CD4-positive, alpha-beta T cell treated with Interleukin-12 subunit alpha and Interleukin-12 subunit beta, for 1 hour (primary cell): ENCODE measurements at regions not wholly inside any gene's neighbourhood (a gene's known extent, or its start where the extent isn't known, plus 50 kb on each side); places are given as distances from the start of the nearest gene placed in this dataset.
"Not testable (repeated sequence)": the region's sequence is repeated elsewhere in the genome, so short reads cannot be mapped to it uniquely, and the experiment has no call there.

ENCODE experiments used
- DNase-seq: peaks from one replicate; pipeline ENCODE4 v3.0.0-alpha.2; 2020

DNA sequence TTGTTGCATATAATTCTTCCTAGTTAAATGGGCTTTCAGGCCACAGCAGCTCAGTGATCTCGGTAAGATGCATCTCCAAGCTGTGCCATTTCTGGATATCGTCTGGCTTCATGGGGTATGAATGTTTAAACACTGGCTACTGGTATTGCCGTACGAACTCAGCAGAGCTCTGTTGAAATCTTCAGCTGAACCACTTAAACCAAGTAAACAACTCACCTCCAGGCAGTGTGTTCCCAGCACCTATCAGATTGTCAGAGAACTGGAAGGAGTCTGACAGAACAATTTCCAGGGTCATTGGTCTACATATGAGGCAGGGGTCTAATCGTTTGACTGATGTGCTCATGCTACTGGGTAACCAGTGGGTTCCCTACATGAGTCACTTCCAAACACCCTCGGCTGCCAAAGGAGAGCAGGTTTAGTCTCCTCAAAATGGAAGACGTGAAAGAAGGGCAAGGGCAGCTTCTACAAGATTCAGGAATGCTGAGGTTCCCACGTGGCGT is 93.2 kb upstream of the BMAL1 start:
- no peak for DNase-seq

DNA sequence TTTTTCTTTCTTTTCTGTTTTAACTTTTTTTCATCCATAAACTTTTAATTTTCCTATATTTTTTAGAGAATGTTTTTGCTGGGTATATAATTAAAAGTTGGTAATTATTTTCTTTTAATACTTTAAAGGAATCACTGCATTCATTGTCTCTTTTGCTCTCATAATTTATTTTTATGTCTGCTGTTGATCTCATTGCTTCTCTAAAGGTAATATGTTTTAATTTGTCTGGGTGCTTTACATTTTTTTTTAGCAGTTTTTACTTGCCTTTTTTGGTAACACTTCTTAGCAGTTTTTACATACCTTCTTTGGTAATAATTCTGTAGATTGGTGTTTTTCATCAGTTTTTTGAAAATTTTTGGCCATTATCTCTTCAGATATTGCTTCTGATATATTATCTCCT is 89.4 kb upstream of the BMAL1 start:
- no peak for DNase-seq

DNA sequence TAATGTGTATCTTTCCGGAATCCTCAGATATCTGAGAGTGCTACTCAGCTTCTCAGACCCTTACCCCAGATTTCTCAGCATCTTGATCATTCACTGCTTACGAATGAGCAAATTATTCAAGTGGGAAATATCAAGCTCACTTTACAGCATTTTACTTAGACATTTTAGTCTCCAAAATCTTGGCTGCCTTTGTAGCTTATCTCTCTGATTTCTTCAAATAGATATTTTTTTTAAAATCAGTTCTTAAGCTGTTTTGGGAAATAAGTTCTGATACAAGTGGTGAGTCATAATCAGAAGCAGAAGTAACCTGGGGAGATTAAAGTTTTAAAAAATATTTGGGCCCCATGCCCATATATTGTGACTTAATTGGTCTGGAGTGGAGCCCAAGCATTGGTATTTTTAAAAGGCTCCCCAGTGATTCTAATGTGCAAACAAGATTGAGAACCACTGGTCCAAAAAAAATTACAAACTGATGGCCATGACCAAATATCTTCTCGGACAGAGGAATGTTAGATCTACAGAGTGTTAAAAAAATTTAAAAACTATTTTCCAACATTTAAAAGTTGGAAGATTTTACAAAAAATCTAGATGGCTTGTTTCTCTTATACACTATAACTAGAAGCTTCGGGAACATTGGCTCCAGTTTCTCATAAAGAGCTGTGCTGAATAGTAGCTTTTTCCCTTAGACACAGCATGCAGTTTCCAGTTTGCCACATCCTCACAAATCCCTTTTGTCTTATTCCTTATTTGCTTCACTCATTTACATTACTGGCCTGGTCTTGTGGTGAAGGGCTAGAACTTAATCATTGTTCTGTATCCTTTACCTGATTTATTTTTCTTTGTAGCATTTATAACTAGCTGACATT is 87.8 kb upstream of the BMAL1 start:
- DNase-seq, result no peak

DNA sequence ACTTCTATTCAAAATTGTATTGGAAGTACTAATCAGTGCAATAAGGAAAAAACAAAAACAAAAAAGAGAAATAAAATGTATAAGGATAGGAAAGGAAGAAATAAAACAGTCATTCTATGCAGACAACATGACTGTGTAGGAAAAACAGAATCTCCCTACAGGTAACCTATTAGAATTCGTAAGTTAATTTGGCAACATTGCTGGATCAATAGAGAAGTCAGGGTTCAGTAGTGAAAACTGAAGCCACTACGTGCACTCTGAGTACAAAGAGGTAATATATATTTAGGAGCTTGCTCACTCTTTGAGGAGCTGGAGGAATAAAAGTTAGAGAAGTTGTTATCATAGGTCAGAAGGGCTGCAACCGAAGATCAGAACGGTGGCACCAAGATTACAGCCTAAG is 84.0 kb upstream of the BMAL1 start:
- no peak for DNase-seq

DNA sequence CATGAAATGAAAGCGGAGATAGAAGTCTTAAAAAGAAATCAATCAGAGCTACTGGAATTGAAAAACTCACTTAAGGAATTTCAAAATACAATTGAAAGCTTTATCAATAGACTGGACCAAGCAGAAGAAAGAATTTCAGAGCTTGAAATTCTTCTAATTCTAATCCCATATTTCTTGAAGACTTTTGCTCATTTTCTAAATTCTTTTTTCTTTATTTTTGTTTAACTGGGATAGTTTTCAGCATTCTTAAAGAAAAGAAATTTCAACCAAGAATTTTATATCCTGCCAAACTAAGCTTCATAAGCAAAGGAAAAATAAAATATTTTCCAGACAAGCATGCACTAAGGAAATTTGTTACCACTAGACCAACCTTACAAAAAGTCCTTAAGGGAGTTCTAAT is 80.2 kb upstream of the BMAL1 start:
- DNase-seq, result not testable (repeated sequence)

DNA sequence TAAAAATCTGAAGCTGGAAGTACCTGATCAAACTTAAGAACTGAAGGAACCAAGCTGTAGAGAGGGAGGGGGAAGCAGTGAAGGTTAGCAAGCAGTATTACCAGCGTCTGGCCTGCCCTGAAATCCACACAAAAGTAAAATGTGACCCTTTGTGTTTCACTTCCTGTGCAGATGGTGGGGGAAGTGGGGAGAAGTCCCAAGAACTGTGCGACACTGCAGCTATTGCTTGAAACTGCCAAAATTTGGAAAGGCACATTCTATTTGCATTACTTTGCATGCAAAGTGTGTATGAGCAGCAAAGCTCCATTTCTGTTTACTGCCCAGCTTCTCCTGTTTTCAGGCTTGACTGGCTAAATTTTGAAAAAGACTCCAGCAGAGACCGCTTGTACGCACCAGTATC is 72.1 kb upstream of the BMAL1 start:
- no peak for DNase-seq

DNA sequence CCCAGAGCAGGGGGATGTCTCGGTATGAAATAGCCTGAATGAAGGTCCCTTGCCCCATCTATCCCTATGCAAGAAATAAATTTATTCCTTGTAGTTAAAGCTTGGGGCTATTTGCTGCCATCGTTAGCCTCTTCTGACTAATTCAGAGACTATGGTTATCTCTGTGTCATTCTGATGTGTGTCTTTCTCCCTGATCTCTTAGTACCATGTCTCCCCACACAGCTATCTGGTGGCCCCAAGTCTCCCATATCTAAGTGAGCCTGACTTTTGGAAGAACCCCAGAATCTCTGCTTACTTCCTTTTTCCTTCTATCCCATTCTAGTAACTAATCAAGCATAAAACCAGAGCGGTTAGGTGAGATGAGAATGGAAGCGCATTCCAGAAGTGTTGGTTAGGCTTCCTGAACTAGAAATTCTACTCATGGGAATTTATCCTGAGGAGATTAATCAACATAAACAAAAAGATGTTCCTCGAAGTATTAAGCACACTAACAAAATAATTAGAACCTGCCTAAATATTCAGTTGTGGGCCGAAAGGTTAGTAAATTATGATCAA is 71.4 kb upstream of the BMAL1 start:
- DNase-seq, result no peak

DNA sequence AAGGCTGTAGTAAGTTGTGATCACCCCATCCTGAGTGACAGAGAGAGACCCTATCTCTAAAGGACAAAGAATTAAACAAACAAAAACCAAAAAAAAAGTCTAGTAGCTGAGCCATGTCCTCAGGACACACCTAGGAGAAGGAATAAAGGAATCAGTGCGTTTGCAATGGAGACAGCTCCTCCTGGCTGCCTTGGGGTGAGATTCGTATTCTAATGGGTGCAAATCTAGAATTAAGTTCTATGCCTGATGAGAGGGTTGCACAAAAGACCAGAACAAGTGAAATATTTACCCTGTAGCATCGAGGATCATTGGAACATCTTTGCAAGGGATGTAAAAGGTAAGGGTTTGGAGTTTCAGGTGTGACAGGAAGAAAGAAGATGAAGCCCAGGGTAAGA is 70.3 kb upstream of the BMAL1 start:
- DNase-seq, result no peak

DNA sequence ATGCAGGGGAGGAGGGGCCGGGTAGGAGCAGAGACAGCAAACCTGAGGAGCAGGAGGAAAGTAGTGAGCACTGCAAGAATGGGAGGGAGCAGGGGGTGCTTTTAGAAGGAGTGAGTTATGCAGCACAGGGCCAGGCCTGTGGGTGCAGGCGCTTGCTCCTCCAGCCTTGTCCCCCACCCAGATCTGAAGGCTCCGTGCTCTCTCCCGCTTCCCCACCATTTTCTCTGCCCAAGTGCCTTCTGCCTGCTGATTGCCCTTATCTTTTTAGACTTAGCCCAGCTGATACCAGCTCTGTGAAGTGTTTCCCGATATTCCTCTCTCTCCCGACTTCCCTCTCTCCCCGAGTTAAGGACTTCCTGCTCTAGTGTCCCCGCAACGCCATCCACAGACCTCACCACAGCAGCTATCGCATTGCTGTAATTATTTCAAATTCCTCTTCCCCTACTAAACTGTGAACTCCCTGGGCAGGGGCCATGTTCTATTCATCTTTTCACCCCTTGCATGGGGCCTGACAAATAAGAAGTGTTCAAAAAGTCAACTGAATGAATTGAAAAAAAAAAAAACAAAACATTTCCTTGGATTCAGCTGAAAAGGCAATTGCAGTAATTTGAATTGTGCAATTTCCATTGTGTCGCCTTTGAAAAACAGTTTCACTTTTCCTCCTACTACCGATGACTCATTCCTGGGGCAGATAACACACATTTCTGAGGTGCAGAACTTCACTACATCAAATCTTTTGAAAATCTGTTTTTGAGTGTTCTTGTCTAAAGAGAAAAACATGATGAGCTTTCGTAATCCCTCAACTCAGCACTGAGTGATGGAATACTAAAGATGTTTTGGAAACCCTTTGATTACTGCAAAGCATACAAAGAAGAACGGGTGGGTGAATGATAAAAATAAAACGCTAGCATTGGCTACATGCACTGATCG is 69.7 kb upstream of the BMAL1 start:
- peak; percentile 36 for DNase-seq

DNA sequence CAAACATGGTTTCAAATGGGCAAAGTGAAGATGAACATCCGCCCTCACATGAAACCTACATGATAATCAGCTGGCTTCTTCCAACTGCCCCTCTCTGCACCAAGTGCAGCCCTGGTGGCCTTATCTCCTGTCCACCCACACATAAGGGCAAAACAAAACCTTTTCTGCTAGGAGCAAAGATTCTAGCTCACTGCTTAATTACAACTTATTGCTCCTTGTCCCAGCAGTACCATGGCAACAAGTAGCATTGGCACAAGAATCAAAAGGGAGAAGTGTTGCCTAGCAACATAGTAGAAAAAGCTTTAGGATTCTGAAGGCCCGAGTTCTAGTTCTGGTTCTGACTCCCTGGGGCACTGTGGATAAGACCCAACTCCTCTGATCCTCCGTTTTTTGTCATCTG is 68.7 kb upstream of the BMAL1 start:
- DNase-seq, result no peak

DNA sequence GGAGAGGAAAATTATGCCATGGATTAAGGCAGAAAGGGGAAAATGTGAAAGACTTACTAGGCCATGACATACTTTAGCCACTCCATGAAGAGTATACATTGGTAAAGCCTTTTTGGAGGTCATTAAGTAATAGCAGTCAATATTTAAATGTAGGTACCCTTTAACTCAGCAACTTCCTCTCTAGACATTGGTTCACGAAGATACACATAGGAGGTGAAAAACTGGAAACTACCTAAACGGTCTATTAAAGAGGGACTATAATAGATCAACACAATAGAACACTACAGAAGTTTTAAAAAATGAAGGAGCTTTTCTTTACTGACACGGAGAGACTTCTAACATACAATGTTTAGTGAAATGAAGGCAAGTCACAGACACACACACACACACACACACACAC is 68.2 kb upstream of the BMAL1 start:
- DNase-seq, result no peak

DNA sequence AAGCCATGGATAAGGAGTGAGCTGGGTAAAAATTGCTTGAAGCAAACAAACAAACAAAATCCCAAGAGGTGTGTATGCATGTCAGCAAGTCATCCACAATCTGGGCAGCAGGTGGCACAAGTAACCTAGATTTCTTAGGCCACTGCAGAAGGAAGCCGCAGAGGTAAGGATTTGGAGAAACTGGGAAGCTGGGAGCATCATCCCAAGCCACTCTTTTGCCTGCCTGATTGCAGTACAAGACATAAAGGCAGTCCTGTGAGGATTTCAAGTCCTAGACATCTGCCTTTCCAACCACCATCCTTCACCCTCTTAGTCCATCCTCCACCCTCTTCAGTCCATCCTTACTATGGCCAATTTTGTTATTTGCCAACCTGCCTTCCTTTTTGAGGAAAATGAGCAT is 67.2 kb upstream of the BMAL1 start:
- peak; percentile 22 for DNase-seq

DNA sequence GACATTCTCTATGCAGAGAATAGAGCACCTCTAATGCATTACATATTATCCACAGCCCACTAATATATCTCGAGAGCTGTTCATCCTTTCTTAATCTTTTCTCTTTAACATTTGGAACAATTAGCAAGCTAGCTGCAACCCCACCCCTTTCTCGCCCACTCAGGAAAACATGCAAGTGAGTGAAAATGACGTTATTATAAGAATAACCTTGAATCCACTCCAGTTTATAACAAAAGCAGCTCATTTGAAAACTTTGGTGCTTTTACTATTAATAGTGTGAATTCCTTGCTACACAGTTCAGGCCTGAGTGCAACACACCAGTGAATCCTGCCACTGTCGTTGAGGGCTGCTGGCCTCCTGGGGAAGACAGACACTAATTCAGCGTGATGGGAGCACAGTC is 63.3 kb upstream of the BMAL1 start:
- no peak for DNase-seq

DNA sequence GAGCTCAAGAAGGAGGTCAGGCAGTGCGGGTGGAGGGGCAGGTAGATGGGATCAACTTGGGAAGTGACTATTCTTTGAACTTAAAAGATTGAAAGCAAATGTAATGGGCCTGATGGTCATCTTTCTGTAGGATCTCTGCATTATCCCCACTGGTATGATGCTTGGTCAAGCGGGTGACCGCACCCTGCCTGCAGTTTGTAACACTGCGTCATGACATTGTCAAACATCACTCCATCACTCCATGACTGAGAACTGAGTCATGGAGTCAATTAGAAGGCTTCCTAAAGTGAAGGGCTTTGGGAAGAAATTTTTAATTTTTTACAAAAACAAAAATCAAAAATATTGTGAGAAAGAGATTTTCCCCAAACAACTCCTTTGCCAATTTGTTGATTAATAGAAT is 62.4 kb upstream of the BMAL1 start:
- DNase-seq, result no peak

DNA sequence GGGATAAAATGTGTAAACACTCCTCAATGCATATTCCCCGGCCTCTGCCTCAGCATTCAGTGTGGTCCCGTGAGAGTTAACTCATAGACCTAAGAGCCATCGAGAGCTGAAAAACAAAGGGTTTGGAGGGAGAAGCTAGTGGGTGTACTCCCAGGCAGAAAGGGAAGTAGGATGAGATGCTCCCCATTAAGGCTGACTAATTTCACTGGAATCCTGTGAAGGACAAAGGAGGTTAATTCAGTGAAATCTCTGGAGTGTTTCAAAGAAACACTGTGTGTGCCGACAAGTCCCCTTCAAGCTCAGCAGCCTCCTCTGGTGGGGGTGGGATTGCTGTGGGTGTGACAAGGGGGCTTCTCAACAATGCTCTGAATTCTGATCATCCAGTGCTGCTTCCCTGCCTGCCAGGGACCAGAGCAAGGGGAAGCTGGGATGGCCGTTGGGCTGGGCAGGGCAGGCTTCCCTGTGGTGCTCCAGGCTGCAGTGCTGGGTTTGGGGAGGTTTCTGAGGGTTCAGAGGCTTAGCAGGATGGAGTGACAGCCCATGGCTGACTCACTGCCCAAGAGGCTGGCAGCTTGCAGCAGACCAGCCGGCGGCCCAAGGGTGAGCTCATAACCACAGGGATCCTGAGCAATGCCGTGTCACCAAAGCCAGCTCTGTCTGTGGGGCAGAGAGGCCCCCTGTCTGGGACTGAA is 61.4 kb upstream of the BMAL1 start:
- DNase-seq, result no peak

DNA sequence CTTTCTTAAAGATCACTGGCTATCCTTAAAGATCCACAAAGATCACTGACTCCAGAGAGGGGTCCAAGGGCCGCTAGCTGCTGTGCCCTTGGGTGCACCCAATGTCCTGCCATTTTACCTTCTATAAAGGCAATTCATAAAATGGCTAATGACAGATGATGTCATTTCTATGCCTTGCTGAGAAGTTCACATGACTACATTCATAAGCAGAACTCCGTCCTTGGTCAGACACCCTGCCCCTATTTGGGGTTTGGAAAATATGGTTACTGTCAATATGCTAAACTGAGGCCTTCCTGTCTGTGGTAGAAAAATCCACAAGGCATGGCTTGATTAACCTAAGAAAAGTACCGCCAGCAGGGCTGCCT is 60.9 kb upstream of the BMAL1 start:
- DNase-seq, result no peak

DNA sequence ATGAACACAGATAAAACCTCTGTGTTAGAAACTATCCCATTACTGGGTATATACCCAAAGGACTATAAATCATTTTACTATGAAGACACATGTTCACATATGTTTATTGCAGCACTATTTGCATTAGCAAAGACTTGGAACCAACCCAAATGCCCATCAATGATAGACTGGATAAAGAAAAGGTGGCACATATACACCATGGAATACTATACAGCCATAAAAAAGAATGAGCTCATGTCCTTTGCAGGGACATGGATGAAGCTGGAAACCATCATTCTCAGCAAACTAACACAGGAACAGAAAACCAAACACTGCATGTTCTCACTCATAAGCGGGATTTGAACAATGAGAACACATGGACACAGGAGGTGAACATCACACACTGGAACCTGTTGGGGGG is 58.9 kb upstream of the BMAL1 start:
- not testable (repeated sequence) for DNase-seq

DNA sequence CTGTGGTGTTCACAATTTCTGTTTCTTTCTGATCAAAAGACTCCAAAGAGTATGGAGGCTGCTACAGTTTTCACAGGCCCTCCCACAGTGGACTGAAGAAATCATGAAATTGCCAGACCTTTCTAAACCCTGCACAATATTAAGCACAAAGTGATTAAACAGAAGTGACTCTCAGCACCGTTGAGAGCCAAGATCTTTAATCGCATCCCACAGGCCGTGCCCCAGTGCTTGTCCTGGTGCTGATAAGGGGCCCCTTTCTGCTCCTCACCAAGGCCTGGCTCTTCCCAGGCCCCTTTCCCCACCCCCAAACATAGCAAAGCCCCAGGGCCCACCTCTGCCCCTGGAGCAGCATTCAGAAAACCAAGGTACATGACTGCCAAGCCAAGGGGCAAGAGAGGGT is 57.4 kb upstream of the BMAL1 start:
- no peak for DNase-seq

DNA sequence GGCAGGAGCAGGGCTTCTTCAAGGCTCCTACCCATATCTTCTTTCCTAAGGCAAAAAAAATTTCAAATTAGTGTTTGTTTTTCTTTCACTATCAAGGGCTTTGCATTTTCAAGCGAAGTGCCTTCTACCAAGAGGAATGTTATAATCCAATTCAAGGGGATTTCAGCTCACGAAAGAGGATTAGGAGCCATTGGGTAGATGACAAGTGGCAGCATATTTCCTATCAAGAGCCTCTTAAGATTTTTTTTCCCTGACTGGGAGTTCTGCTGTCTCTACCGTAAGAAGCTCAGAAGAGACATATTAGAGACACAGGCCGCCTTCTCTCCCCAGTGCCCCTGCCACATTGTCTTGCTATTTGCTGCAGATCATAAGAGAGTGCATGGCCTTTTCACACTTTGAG is 55.9 kb upstream of the BMAL1 start:
- DNase-seq, result no peak

DNA sequence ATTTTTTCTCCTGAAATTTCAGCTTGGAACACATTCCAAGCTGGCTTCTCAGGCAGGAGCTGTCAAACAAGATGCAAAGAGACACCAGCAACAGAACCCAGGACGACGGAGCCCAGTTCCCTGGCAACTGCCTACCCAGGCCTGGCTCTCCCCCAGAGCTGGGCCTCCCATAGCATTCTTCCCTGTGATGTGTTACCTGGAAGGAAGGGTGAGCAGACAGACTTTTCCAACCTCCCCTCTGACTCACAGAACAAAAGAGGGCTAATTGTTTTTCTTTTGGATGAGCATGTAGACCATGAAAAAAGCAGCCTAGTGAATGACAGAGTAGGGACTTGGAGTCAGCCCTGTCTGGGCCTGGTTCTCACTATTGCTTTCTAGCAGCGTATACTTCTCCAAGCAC is 55.3 kb upstream of the BMAL1 start:
- no peak for DNase-seq

DNA sequence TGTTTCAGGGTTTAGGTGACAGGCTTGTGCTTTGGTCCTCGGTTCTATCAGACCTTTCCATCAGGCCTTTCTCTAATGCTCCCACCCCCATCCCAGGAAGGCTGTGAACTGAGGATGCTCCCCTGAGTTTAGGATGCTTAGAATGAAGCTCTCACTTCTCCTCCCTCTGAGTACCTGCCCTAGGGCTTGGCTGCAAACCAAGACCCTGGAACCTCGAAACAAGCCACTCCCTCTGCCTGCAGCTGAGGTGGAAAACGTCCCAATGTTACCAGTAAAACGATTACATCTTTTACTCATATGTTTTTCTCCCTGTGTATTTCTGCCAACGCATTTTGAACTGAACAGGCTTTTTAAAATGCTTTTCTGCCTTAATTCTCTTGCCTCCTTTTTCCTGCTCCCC is 54.5 kb upstream of the BMAL1 start:
- no peak for DNase-seq

DNA sequence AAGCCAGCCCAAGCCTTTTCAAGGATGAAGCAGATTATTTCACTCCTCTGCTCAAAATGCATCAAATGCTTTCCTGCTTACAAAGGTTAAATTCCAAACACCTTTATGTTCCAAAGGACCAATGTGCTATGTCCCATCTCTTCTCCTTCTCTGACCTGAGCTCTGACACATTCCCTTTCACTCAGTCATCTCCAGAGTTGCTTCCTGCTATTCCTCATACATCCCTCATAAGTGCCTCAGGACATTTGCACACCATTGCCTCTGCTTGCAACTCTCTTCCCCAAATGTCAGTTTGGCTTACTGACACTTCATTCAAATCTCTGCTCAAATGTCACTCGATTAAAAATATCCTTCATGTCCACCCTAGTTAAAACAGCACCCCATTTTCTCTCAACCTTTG is 53.3 kb upstream of the BMAL1 start:
- DNase-seq, result no peak
